Activated CD8-positive, alpha-beta memory T cell treated with anti-CD3 and anti-CD28 coated beads for 36 hours (primary cell): ENCODE measurements at regions not wholly inside any gene's neighbourhood (a gene's known extent, or its start where the extent isn't known, plus 50 kb on each side); places are given as distances from the start of the nearest gene placed in this dataset.
"Not testable (repeated sequence)": the region's sequence is repeated elsewhere in the genome, so short reads cannot be mapped to it uniquely, and the experiment has no call there.

Experiments
- CTCF ChIA-PET: fragments of 350-600 bp; sonication (Branson Sonifier 250); formaldehyde crosslinking; loops from one replicate; lab custom pipeline; 2021; ENCODE audit warnings: antibody characterized with exemption; lab: Charles Lee
- POLR2A ChIA-PET: fragments of 350-600 bp; sonication (Branson Sonifier 250); formaldehyde crosslinking; loops from one replicate; lab custom pipeline; 2021; ENCODE audit warnings: antibody characterized with exemption; lab: Charles Lee

DNA sequence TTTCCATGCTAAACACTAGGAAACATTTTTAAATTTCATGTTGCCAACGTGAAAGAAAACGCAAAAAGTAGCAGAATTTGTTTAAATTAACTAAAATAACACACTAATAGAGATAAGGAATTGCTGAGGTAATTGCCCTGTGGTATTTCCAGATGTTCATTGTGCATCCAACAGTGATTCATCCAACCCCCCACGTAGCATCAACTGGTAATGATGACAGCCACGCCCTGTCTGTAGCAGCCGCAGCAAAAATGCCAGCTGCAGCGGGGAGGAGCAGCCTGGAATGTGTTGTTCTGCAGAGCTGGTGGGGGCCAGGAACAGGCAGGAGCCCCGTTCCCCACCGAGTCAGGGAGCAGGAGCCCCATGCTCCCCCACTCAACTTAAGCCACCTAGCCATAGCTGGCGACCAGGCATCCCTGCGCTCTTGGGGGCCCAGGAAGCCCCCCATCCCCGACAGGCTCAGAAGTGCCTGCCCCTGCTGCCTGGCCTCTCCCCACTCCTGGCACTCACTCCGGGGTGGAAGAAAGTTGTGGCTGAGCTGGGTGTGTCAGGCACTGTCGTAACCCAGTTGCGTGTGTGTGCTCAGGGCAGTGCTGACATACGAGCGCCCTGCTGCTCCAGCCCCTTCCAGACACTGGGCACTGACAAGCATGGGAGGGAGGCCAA, 695.1 kb upstream of the ACVR2A start:
- CTCF ChIA-PET: no interaction called here
- POLR2A ChIA-PET: no interaction called here

- ChIA-PET CTCF (no interaction called here), POLR2A (no interaction called here)
Observed at GRCh38 chr2:147147802-147148201, 697.0 kb upstream of the ACVR2A start.

GRCh38 chr2:147141930-147142329, 702.9 kb upstream of the ACVR2A start:
- CTCF ChIA-PET: no interaction called here
- POLR2A ChIA-PET: no interaction called here

DNA sequence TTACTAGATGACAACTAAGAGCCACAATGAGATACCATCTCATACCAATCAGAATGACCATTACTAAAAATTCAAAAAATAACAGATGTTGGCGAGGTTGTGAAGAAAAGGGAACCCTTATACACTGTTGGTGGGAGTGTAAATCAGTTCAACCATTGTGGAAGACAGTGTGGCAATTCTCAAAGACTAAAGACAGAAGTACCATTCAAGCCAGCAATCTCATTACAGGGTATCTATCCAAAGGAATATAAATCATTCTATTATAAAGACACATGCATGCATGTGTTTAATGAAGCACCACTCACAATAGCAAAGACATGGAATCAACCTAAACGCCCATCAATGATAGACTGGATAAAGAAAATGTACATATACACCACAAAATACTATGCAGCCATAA, 705.1 kb upstream of the ACVR2A start:
- POLR2A ChIA-PET, CTCF ChIA-PET: not testable (repeated sequence)

DNA sequence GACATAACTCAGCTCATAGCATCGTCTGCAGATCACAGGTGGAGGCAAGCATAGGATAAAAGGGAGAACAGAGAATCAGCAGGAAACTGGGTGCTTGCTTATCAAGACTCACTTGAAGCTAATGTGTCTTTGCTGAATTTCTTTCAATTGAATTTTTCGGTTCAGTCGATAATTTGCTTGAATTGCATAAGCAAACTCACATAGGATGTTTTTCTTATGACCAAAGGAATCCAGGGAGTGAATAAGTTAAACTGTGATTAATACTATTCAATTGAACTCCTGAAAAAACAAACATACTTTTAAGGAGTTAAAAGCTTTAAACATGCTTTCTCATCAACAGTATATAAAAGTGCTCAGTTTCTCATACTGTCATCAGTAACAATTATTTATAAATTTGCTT, 707.1 kb upstream of the ACVR2A start:
- POLR2A ChIA-PET: no interaction called here
- CTCF ChIA-PET: no interaction called here

DNA sequence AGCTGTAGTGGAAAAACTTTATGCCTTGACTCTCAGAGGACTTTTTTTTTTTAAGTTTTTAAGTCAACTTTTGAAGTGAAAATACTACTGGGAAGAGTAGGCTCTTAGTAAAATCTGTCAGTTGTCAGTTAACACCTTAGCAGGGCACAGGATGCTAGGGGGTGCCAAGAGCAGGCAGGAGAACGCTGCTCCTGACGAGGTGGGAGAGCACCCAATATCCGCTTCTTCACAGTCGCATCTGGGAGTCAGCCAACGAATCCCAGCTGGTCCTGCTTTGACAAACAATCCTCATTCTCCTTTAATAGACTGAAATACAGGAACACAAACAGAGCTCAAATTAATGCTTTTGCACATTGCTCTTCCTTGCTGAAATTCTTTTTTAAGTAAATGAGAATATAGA, 709.5 kb upstream of the ACVR2A start:
- ChIA-PET POLR2A (no interaction called here), CTCF (no interaction called here)

DNA sequence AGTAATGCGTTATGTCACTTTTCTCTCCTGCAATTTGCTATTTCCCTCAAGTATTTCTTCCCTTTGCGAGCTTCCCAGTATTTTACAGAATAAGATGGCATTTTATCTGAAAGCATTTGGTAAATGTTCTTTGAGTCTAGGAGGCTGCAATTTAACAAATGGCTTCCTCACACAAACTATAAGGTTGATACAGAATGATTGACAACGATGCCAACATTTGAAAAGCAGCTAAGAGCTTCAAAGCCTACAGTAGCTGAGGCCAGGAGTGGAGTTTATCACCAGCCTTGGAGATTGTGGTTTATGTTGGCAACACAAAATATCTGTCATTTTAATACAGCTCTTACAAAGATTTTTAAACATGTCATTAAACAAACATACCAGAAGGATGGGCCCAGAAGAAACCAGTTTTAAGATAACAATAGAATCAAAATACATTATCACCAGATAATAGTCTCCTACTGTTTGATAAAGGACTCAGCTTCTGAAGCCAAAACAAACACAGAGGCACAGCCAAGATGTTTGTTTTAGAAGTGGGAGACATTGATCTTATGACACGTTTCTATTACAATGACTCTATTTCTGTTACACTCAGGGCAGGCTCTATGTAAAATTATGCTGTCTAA, 711.4 kb upstream of the ACVR2A start:
- ChIA-PET CTCF (no interaction called here), POLR2A (no interaction called here)

GRCh38 chr2:147125145-147125544, 719.7 kb upstream of the ACVR2A start:
- ChIA-PET CTCF (no interaction called here), POLR2A (no interaction called here)

GRCh38 chr2:147122944-147123343, 721.9 kb upstream of the ACVR2A start:
- ChIA-PET CTCF (no interaction called here), POLR2A (no interaction called here)

GRCh38 chr2:147110962-147111361, 733.9 kb upstream of the ACVR2A start:
- POLR2A ChIA-PET: no interaction called here

GRCh38 chr2:147110317-147110716, 734.5 kb upstream of the ACVR2A start:
- ChIA-PET CTCF (interaction anchor here (0.6 kb wide), 1 partner anchor 125 kb away, joined by 3 read pairs; no protein-coding TSS in a partner anchor), POLR2A (no interaction called here)

More at GRCh38 chr2:147110962-147111361, 733.9 kb upstream of the ACVR2A start:
- CTCF ChIA-PET: no interaction called here

- ChIA-PET POLR2A (no interaction called here), CTCF (no interaction called here)
Observed at GRCh38 chr2:147109291-147109690, 735.5 kb upstream of the ACVR2A start.

- ChIA-PET CTCF (no interaction called here), POLR2A (no interaction called here)
Observed at GRCh38 chr2:147108548-147108947, 736.3 kb upstream of the ACVR2A start.

GRCh38 chr2:147101941-147102790, 742.7 kb upstream of the ACVR2A start:
- POLR2A ChIA-PET: no interaction called here
- CTCF ChIA-PET: no interaction called here

DNA sequence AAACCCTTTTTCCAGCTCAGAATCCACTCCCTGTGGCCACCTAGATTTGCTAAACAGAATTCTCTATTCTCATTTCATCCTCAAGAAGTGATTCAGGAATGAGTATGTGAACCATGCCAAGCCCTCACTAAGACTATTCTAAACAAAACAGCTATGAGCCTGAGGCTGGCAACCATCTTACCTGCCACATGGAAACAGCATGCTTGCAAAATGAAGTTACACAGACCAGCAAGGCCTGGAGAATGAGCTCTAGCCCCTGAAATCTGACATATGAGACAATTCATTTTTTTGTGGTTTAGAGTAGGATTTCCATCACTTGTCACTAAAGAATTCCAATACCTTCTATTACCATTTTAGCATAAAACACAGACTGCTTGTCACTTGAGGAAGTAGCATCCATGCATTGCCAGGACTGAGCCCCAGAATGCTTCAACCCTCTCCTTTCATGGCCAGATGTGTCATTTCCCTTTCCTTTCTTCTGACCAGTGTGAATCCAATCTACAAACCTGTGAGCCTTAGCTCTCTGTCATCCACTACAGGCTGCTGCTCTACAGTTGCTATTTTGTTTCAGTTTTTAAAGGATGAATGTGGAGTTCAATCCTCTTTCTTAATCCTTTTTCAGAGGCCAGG, 744.3 kb upstream of the ACVR2A start:
- POLR2A ChIA-PET: no interaction called here
- CTCF ChIA-PET: no interaction called here

GRCh38 chr2:147099845-147100244, 745.0 kb upstream of the ACVR2A start:
- CTCF ChIA-PET: no interaction called here
- POLR2A ChIA-PET: no interaction called here

GRCh38 chr2:147098940-147099339, 745.9 kb upstream of the ACVR2A start:
- ChIA-PET POLR2A (no interaction called here), CTCF (no interaction called here)

DNA sequence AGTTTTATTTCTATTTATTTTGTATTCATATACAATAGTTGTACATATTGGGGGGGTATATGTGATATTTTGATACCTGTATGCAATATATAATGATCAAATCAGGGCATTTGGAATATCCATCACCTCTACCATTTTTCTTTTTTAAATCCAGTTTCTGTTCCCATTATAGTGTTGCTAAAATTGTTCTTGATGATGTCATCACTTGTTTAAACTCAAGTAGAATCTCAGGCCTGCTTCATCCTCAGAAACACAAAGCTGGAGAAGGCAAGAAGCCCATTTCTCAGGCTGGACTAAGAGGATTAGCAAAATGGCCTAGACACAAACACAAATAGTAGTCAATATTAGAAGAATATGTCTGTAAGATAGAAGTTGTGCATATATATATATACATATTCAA, 747.1 kb upstream of the ACVR2A start:
- CTCF ChIA-PET: no interaction called here
- POLR2A ChIA-PET: no interaction called here

DNA sequence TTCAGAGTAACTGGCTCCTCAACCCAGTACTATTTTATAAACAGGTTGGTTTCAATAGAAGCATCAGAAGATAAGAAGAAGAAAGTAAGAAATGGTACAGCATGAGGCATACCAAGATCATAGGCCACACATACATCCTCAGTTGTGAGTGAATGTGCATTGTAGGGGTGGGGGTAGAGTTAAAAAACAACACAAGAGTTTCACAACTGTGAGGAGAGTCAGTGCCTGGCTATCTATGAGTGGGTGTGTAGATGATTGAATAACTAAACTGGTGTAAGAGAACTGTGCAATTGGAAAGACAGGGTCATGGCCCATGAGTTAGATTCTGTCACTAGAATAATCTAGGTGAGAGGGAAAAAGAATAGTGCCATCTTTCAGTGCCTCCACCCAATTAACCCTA, 748.2 kb upstream of the ACVR2A start:
- ChIA-PET POLR2A (no interaction called here), CTCF (no interaction called here)

GRCh38 chr2:147095376-147095775, 749.5 kb upstream of the ACVR2A start:
- ChIA-PET CTCF (interaction anchor here (0.6 kb wide), 1 partner anchor 10 kb away, joined by 3 read pairs; no protein-coding TSS in a partner anchor), POLR2A (no interaction called here)
